Neuronal stem cell (in vitro differentiated cells): ENCODE measurements at regions not wholly inside any gene's neighbourhood (a gene's known extent, or its start where the extent isn't known, plus 50 kb on each side); places are given as distances from the start of the nearest gene placed in this dataset.

ENCODE experiments used
- DNase-seq: peaks from one replicate; pipeline ENCODE4 v3.0.0-alpha.2; 2013; ENCODE audit warnings: low spot score
- H2AFZ ChIP-seq: one replicate; pipeline ENCODE4 v1.6.1; 2013; ENCODE audit warnings: mild to moderate bottlenecking, low read length, inconsistent platforms
- H2AK5ac ChIP-seq: 2 replicates; pipeline ENCODE4 v1.6.1; 2013; ENCODE audit warnings: low read depth, mild to moderate bottlenecking, inconsistent platforms, low read length, moderate library complexity, mixed read lengths
- H2BK120ac ChIP-seq: 2 replicates; pipeline ENCODE4 v1.6.1; 2013; ENCODE audit warnings: low read depth, mild to moderate bottlenecking, inconsistent platforms, low read length, moderate library complexity, mixed read lengths
- H2BK12ac ChIP-seq: one replicate; pipeline ENCODE4 v1.6.1; 2013; ENCODE audit warnings: low read length, inconsistent platforms
- H2BK15ac ChIP-seq: 2 replicates; pipeline ENCODE4 v1.6.1; 2013; ENCODE audit warnings: mild to moderate bottlenecking, low read length, inconsistent platforms, mixed read lengths
- H2BK5ac ChIP-seq: one replicate; pipeline ENCODE4 v1.6.1; 2013; ENCODE audit warnings: inconsistent platforms, mild to moderate bottlenecking, low read length, moderate library complexity
- H3K14ac ChIP-seq: one replicate; pipeline ENCODE4 v1.6.1; 2013; ENCODE audit warnings: low read length, inconsistent platforms
- H3K18ac ChIP-seq: 2 replicates; pipeline ENCODE4 v1.6.1; 2013; ENCODE audit warnings: low read length, inconsistent platforms
- H3K23ac ChIP-seq: 2 replicates; pipeline ENCODE4 v1.6.1; 2013; ENCODE audit warnings: low read depth, mild to moderate bottlenecking, mixed read lengths, low read length, inconsistent platforms; ENCODE audit not compliant: poor library complexity
- H3K27ac ChIP-seq: replicated peaks from 3 replicates; pipeline ENCODE4 v1.5.1; 2013; ENCODE audit warnings: low read length, inconsistent platforms
- H3K27me3 ChIP-seq, 3 experiments: 2 replicates each; pipeline ENCODE4 v1.6.1; 2013; ENCODE audit warnings: low read length in 3 of 3, mild to moderate bottlenecking in 2 of 3, inconsistent platforms in 1 of 3, low read depth in 1 of 3, mixed read lengths in 1 of 3, moderate library complexity in 1 of 3; ENCODE audit not compliant: control insufficient read depth in 3 of 3, insufficient read depth in 3 of 3
- H3K36me3 ChIP-seq, 2 donors: replicated peaks in 1 of 2; 2 replicates each; pipeline ENCODE4 v1.6.1; 2013; ENCODE audit warnings: low read length in 2 of 2; ENCODE audit not compliant: control insufficient read depth in 2 of 2, insufficient read depth in 2 of 2
- H3K4ac ChIP-seq: 2 replicates; pipeline ENCODE4 v1.6.1; 2013; ENCODE audit warnings: inconsistent platforms, mild to moderate bottlenecking, low read length, moderate library complexity
- H3K4me1 ChIP-seq, 2 donors: 1 replicate in 1 of 2; 2 replicates in 1 of 2; pipeline ENCODE4 v1.6.1; 2013; ENCODE audit warnings: low read length in 2 of 2, low read depth in 1 of 2; ENCODE audit not compliant: control insufficient read depth in 2 of 2, insufficient read depth in 1 of 2
- H3K4me2 ChIP-seq: one replicate; pipeline ENCODE4 v1.6.1; 2013; ENCODE audit warnings: mild to moderate bottlenecking, low read length, inconsistent platforms; ENCODE audit not compliant: insufficient read depth, poor library complexity, severe bottlenecking
- H3K4me3 ChIP-seq, 2 donors: 2 replicates each; pipeline ENCODE4 v1.5.1; 2013; ENCODE audit warnings: low read length in 2 of 2, mild to moderate bottlenecking in 2 of 2, inconsistent platforms in 1 of 2, moderate library complexity in 1 of 2
- H3K79me1 ChIP-seq: one replicate; pipeline ENCODE4 v1.6.1; 2013; ENCODE audit warnings: low read depth, mild to moderate bottlenecking, inconsistent platforms, low read length, moderate library complexity
- H3K9ac ChIP-seq: one replicate; pipeline ENCODE4 v1.6.1; 2013; ENCODE audit warnings: mild to moderate bottlenecking, low read depth, low read length, inconsistent platforms; ENCODE audit not compliant: poor library complexity
- H3K9me3 ChIP-seq, 2 donors: replicated peaks in 1 of 2; 2 replicates each; pipeline versions ENCODE3 to v1.6.1; 2013; ENCODE audit warnings: low read length in 2 of 2, mild to moderate bottlenecking in 2 of 2, inconsistent platforms in 1 of 2, low read depth in 1 of 2, mixed read lengths in 1 of 2, moderate library complexity in 1 of 2; ENCODE audit not compliant: control insufficient read depth in 2 of 2, insufficient read depth in 1 of 2
- H4K8ac ChIP-seq: one replicate; pipeline ENCODE4 v1.6.1; 2013; ENCODE audit warnings: low read depth, mild to moderate bottlenecking, inconsistent platforms, low read length, moderate library complexity
- H4K91ac ChIP-seq: one replicate; pipeline ENCODE4 v1.6.1; 2013; ENCODE audit warnings: low read length, low read depth, mild to moderate bottlenecking, inconsistent platforms; ENCODE audit not compliant: poor library complexity
- WGBS, 2 donors: extraction: QIAGEN DNeasy Blood & Tissue Kit; methylation state at CpG; one replicate each; pipeline ENCODE4 v1.1.7; 2013; ENCODE audit warnings: missing lambda C conversion rate in 2 of 2, mixed read lengths in 1 of 2; ENCODE audit not compliant: insufficient read length in 2 of 2, insufficient replicate concordance in 1 of 2; ENCODE audit errors: extremely low coverage in 2 of 2; 5-methylcytosine and 5-hydroxymethylcytosine counted together

- Histone ChIP-seq H3K4ac (no peak overlapping the region), H3K4me1 (no peaks in the 10 kb centered on the region)
Measured at GRCh38 chrX:45823536-45823935, 622.9 kb upstream of the DIPK2B start.

GRCh38 chrX:45822124-45822523 is 621.4 kb upstream of the DIPK2B start:
- Histone ChIP-seq H3K9me3 (peaks cover 0 to 3% of the 10 kb centered on the region in 2 donors), H3K14ac (no peak overlapping the region), H3K27ac (no peak overlapping the region), H2AK5ac (no peak overlapping the region), H2BK5ac (no peak overlapping the region), H3K79me1 (no peaks in the 10 kb centered on the region), H3K23ac (no peak overlapping the region), H2AFZ (no peak overlapping the region), H2BK12ac (no peak overlapping the region), H3K36me3 (peaks cover 2 to 32% of the 10 kb centered on the region in 2 donors), H4K91ac (no peak overlapping the region), H3K4me3 (no peak overlapping the region), H3K4me1 (no peaks in the 10 kb centered on the region), H2BK15ac (no peak overlapping the region), H3K4ac (no peak overlapping the region), H3K18ac (no peak overlapping the region), H2BK120ac (no peak overlapping the region), H4K8ac (no peak overlapping the region), H3K4me2 (no peak overlapping the region), H3K27me3 (no peaks in the 10 kb centered on the region), H3K9ac (no peak overlapping the region)
- DNase-seq = no peak
- no CpG with 5 or more reads among the region's 3 CpGs for WGBS, 2 donors

More at GRCh38 chrX:45823536-45823935, 622.9 kb upstream of the DIPK2B start:
- peaks cover 2 to 35% of the 10 kb centered on the region in 2 donors for H3K36me3 ChIP-seq
- H3K4me2 ChIP-seq = no peak overlapping the region
- no peak overlapping the region for H3K27ac ChIP-seq
- no peak overlapping the region for H2BK5ac ChIP-seq
- H3K18ac ChIP-seq = no peak overlapping the region
- H3K14ac ChIP-seq = no peak overlapping the region
- H2BK15ac ChIP-seq = no peak overlapping the region
- no peak for DNase-seq
- H2BK12ac ChIP-seq = no peak overlapping the region
- H3K4me3 ChIP-seq = no peak overlapping the region
- no peak overlapping the region for H3K9ac ChIP-seq
- H3K23ac ChIP-seq = no peak overlapping the region
- no peaks in the 10 kb centered on the region for H3K27me3 ChIP-seq
- peaks cover 0 to 3% of the 10 kb centered on the region in 2 donors for H3K9me3 ChIP-seq
- no peak overlapping the region for H4K91ac ChIP-seq
- H2AFZ ChIP-seq = no peak overlapping the region
- H3K79me1 ChIP-seq = no peaks in the 10 kb centered on the region
- H2BK120ac ChIP-seq = no peak overlapping the region
- no CpG with 5 or more reads among the region's 1 CpG for WGBS, 2 donors
- no peak overlapping the region for H2AK5ac ChIP-seq
- no peak overlapping the region for H4K8ac ChIP-seq

- no peak overlapping the region for H3K4me2 ChIP-seq
Measured at GRCh38 chrX:45818913-45819312, 618.2 kb upstream of the DIPK2B start.

GRCh38 chrX:45815441-45815840 is 614.8 kb upstream of the DIPK2B start:
- Histone ChIP-seq H3K18ac (no peak overlapping the region), H3K14ac (no peak overlapping the region), H2BK120ac (no peak overlapping the region), H2AK5ac (no peak overlapping the region), H2BK5ac (no peak overlapping the region), H3K4me1 (peaks cover 0 to 5% of the 10 kb centered on the region in 2 donors), H2BK12ac (no peak overlapping the region), H3K9ac (no peak overlapping the region), H3K9me3 (peaks cover 0 to 3% of the 10 kb centered on the region in 2 donors), H2AFZ (no peak overlapping the region), H3K27me3 (no peaks in the 10 kb centered on the region), H3K4ac (no peak overlapping the region), H4K8ac (no peak overlapping the region), H3K4me2 (no peak overlapping the region), H3K36me3 (peaks cover 2 to 28% of the 10 kb centered on the region in 2 donors), H3K4me3 (no peak overlapping the region), H4K91ac (no peak overlapping the region), H3K79me1 (no peaks in the 10 kb centered on the region), H3K23ac (no peak overlapping the region), H3K27ac (no peak overlapping the region), H2BK15ac (no peak overlapping the region)
- DNase-seq = no peak
- no CpG with 5 or more reads among the region's 1 CpG for WGBS, 2 donors

More at GRCh38 chrX:45818913-45819312, 618.2 kb upstream of the DIPK2B start:
- peaks cover 0 to 3% of the 10 kb centered on the region in 2 donors for H3K9me3 ChIP-seq
- no peak overlapping the region for H4K91ac ChIP-seq
- peaks cover 2 to 37% of the 10 kb centered on the region in 2 donors for H3K36me3 ChIP-seq
- no peak overlapping the region for H3K4me3 ChIP-seq
- no peaks in the 10 kb centered on the region for H3K4me1 ChIP-seq
- H3K18ac ChIP-seq = no peak overlapping the region
- no peak overlapping the region for H2AFZ ChIP-seq
- H3K4ac ChIP-seq = no peak overlapping the region
- no peak for DNase-seq
- no peak overlapping the region for H3K14ac ChIP-seq
- H2AK5ac ChIP-seq = no peak overlapping the region
- H2BK120ac ChIP-seq = no peak overlapping the region
- H3K27ac ChIP-seq = no peak overlapping the region
- H4K8ac ChIP-seq = no peak overlapping the region
- no peak overlapping the region for H2BK15ac ChIP-seq
- no peaks in the 10 kb centered on the region for H3K79me1 ChIP-seq
- WGBS, 2 donors = no CpG with 5 or more reads among the region's 2 CpGs
- no peaks in the 10 kb centered on the region for H3K27me3 ChIP-seq
- no peak overlapping the region for H2BK5ac ChIP-seq
- H3K9ac ChIP-seq = no peak overlapping the region
- no peak overlapping the region for H2BK12ac ChIP-seq
- H3K23ac ChIP-seq = no peak overlapping the region
